CD1c-positive myeloid dendritic cell (primary cell): ENCODE measurements at regions not wholly inside any gene's neighbourhood (a gene's known extent, or its start where the extent isn't known, plus 50 kb on each side); places are given as distances from the start of the nearest gene placed in this dataset.

Experiments used
- DNase-seq: peaks from one replicate; pipeline ENCODE4 v3.0.0-alpha.2; 2016; ENCODE audit errors: extremely low spot score

DNA sequence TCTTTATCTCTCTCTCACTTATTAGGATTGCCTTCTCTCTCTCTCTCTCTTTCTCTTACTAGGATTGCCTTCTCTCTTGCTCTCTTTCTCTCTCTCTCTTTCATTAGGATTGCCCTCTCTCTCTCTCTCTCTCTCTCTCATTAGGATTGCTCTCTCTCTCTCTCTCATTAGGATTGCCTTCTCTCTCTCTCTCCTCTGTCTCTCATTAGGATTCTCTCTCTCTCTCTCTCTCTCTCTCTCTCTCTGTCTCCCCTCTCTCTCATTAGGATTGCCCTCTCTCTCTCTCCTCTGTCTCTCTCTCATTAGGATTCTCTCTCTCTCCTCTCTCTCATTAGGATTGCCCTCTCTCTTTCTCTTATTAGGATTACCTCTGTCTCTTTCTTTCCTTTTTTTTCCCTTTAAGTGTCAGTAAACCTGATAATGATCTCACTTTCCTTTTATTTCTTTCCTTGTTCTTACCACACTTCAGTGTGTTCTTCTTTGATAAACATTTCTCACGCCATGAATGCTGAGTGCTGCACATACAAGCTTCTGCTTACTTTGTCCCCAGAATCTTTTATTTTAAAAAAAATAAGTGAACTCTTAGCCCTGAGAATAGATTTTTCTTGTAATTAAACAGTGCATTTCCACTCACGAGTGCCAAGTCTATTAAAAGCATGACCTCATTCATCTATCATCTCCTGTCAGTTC, 243.4 kb upstream of the TBC1D5 start:
- DNase-seq: no peak

DNA sequence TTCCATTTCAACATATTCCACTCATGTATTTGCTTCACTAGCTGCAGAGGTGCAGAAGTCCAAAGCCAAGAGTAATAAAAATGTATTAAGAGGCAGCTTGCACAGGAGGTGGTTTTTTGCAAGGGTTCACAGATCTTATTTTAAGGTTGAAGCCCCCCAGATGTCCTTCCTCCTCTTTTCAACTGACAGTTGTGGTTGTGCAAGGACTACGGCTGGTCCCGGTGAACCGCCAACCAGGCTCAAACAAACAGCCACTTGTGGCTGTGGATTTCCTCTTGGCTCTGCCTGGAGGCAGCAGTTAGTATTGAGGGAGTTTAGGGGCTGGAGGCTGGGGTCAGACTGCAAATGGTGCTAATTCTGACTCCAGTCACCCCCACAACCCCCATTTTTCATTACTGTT, 240.7 kb upstream of the TBC1D5 start:
- no peak for DNase-seq

DNA sequence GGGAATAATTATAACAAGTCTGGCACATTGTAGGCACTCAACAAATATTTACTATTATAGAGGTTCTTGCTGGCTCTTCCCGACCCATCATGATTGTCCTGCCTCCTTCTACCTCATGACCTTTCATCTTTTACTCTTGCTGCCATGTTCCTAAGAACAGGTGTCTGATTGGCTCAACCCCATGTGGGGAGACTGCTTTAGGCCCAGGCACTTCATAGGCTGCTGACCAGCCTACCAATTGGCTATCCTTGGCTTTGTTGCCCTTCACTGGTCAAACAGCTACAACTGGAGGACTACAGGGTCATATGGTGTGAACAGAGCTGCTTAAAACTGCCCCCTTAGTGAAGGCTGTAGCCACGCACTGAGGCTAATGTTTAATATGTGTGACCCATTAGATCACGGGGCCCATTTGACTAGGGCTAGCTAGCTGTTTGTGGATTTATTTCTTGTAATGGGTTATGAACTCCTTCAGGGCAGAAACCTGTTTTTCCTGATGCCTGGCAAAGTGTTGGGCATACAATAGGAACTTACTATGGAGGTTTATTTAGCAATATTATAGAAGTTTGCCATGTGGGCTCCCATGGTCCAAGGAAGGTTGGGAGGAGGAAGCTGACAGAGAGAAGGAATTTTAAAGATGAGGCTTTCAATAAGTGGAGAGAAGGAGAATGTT, 239.9 kb upstream of the TBC1D5 start:
- no peak for DNase-seq

DNA sequence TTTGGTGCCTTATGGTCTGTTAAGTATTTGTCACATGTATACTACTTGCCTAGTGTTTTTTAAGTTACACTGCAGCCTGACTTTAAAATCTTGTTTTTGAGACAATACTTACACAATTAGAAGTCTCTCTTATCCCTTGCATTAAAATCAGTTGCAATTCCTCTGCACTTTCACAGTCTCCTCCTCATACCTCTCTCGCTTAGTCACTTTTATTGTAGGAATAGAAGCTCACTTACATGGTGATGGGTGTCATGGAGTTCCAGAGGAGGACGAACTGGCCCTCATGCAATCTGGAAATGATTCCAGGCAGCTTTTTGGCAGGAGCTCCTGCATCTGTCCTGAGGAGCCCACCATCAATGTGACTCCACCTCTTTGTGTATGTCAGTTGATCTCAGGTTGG, 238.4 kb upstream of the TBC1D5 start:
- DNase-seq: no peak

DNA sequence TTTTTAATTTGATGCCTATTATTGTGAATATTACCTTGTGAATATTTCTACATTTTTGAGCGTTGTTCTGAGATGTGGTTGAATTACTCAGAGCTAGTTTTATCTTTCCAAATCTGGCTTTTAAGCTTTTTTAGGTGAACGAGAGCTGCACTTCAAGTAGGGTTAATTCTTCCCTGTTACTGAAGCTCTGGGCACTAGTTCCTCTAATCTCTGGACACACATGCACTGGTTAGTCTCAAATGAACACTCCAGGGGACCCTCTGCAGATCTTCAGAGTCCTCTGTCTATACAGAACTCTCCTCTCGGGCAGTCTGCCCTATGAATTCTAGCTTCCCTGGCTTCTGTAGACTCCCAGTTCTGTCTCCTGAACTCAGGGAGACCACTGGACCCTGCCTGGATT, 237.5 kb upstream of the TBC1D5 start:
- DNase-seq: no peak

DNA sequence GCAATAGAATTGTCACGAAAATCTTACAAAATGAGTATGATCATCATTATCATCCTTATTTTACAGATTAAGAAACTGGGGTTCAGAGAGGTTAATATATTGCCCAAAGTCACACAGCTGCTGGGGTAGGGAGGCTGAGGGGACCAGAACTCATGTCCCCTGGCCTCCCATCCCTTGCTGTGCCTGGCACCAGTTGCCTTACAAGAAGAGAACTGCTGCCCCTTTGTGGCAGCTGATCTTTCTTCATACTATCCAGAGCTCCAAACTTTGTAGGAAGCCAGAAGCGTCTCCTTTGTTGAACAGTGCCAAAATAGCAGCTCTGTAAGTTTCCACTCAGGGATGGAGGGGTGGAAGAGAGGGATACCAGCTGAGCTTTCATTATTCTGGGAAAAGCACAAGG, 236.8 kb upstream of the TBC1D5 start:
- no peak for DNase-seq

DNA sequence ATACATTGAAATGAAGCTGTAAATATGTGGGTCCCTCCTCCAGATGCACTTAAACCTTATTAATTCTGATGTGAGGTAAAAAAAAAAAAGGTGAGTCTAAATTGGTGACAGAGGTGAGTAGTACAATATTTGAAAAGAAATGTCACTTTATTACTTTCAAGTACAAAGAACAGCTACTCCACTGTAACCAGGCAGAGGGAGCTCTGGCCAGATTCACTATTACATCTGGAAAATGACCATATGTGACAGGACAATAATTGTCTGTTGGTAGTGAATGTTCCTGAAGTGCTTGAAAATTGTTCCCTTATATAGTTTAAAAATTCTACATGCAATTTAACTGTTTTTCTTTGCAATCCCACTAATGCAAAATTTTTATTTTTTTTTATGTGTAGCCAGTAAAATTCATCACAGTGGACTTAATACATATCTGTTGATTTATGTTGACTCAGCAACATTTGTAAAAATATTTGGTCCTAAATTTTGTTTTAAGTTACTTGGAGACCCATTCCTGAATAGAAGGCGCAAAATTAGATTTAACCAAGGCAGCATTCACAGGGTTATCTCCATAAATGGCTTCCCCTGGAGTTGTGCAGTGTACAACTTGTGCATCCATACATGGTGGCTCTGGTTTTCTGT, 231.9 kb upstream of the TBC1D5 start:
- DNase-seq: no peak

DNA sequence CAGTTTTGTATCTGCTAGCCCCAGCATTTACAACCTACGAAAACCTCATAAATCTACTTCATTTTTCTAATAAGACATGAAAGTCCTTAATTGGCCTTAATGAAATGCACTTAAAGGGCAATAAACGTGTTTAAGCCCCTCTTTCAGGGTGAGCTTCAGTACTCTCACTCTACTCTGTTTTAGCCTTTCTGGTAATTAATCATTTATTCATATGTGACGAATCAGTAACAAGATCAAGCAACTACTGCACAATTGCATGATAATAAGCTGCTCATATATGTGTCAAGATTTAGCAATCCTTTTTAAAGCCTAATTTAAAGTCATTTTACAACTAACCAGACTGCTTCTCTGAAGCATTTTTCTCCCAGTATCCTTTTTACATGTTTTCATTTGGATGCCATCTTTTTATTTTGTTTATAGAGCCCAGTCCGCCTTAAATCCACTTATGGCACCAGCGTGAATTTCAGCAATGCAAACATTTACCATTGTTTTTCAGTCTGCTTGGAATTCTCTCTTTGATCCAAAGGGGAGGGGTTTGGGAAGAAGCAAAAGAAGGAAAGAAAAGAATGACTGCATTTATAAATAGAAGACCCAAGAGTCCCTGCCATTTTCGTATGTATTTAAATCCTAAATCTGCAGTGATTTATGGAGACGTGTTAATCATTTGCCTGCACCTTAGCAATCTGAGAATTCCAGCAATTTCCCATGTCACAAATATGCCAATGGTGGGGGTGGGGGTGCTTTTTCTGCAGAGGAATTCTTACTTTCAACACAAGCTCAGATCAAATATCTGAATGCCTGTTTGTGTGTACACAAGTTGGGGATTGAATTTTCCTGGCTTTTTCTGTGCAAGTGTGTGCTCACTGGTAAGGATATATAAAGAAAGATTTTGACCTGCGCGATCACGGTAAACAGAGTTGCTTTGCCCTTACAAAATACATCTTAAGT, 230.8 kb upstream of the TBC1D5 start:
- DNase-seq: no peak

DNA sequence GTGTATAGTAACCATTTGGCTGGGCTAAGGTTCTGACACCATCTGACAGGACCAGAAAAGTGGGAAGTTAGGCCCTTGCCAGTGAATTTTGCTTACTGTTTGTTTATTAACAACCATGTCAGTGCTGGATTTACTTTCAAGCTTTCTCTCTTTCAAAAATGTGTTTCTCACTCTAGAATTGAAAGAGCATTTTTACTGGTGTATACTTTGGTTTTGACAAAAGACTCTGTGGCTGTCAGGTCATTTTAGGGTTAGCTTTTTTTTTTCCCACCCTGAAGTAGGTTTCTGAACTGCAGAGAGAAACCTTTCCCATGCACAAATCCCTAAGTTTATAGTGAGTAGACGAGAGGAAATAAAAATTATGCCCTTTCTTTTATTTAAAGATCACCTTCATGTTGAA, 230.0 kb upstream of the TBC1D5 start:
- no peak for DNase-seq

DNA sequence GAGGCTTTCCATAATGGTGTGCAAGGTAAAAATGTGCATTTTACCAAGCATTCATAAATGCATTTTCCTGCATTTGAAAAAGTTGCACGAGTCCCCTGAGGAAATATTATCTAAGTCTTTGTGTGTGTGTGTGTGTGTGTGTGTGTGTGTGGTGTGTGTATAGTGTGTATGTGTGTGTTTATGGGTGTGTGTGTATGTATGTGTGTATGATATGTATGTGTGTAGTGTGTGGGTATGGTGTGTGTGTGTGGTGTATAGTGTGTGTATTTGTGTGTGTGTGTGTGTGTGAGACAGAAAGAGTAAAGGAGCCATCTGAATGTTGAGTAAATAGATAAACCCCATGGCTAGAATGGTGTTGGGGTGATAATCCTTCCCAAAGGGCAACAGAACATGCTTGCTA, 229.6 kb upstream of the TBC1D5 start:
- no peak for DNase-seq

DNA sequence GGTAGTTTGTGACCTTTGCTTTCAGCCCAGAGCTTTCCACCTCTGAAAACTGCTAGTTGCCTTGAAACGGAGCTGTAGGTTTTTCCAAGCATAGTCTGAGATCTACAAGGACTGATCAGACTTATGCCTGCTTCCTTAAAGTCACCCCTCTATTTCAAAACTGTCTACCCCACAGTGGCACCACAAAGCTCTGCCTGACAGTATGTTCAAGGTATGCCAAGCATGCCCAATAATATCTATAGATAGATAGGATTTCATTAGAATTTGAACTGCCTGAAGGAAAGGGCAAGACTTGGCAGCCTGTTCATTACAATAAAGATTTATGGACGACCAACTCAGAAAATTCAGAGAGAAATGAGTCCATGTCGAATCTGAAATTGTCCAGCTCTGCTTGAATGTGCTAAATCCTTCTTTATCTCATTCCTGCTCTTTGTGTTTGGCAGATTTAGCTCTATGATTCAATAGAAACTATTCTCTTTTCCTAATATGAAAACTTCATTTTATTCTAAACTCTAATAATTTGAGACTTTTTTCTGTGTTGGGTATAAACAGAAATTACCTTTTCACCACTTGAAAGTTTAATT, 227.6 kb upstream of the TBC1D5 start:
- DNase-seq: no peak

DNA sequence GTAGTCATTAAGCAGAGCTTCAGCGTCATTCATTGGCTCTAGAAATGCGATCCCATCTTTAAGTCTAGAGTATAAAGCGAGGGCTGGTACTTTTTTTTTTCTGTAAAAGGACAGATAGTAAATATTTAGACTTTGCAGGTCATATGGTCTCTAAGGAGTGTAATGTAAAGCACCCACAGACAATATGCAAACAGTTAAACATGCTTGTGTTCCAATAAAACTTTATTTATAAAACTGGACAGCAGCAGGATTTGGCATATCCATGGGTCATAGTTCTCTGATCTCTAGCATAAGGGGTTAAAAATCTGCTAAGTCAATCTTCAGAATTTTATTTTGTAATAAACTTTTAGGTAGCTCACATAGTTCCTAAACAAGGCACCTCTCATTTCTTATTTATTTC, 226.8 kb upstream of the TBC1D5 start:
- no peak for DNase-seq

DNA sequence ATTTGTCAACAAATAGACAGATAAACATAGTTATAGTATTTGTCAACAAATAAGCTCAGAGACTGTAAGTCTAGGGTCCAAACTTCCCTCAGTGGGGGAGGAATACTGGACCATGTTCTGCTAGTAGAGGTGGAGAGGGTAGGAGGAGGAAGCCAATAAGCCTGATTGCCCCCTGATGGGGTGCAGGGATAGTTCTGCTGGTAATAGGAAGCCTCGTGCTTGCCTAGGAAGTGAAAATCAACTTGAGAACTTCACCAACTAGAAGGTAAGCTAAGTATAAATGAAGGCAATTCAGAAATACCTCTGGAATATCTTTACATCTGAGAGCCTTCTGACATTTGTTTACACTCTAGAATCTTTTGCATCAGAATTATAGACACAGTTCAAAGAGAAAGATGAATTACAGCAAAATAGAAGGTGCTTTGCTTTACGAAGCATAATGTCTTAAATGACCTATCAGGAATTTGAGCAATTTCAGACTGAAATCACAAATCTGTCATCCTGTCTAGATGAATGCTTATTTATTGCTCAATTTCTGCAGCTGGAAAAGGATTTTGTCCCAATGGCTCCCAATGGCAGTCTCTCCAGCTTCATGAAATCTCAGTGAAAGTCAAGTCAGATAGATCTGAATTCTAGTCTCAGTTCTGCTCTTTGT, 225.6 kb upstream of the TBC1D5 start:
- DNase-seq: no peak

DNA sequence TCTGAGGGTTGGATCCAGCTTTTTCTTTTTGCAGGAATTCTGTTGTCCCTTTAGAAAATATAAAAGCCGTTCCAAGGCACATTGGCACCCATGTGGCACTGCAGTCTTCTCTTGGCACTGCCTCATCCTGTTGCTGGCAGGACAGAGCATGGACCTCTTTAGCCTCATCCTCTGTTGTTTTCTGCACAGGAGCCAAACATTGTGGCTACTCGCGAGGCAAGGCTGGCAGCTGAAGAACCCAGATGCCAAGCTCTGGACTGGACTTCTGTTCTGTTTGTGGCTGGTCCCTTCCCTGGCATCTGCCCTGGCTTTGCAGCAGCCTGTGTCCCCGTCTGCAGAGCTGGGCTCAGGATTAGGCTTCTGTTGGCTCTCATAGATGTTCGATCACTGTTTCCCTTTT, 224.7 kb upstream of the TBC1D5 start:
- no peak for DNase-seq

DNA sequence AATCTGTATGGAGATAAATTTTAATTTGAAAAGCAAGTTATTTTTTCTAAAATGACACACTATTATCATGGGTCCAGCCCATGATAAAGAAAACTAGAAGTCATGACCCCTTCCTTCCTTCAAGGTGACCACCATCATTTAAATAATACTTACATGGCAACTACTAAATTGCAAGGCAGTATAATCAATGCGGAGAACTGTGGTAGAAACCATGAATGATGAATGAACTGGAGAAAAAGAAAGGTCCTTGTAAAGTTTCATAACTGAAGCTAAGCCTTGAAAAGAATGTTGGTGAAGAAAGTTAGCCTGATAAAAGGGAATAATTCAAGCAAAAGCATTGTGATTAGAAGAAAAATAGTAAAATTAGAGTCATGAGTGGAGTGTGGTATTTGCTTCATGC, 222.9 kb upstream of the TBC1D5 start:
- no peak for DNase-seq

DNA sequence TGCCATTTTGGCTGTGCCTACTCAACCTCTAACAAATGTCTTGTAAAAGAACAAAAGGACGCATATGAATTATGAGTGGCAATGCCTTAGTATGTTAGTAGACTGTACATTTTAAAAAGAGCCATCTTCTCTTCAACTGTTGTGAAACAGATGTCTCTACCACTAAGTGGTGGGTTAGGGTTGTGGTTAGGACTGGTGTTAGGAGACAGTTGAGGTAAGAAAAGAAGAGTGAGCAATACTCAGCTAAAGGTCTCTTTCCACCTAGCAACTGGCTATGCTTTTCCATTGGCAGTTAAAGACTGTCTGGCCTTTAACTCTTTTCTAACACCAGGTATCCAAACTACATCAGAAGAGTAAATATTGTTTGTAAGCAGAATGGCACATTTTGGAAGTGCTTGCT, 221.7 kb upstream of the TBC1D5 start:
- DNase-seq: no peak

DNA sequence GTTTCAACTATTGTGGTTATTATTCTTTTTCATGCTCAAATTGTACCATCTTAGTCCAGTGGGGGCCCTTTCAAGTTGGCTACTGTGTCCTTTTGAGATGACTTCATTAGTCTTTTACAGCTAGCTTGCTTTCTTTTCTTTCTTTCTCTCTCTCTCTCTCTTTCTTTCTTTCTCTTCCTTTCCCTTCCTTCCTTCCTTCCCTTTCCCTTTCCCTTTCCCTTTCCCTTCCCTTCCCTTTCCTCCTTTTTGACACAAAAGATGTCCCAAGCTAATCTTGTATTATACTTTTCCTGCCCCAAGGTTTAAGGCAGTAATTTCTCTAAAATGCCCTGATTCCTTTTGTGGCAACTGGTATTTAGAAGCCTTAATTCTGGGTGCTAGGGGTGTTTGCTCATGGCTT, 213.0 kb upstream of the TBC1D5 start:
- DNase-seq: no peak

DNA sequence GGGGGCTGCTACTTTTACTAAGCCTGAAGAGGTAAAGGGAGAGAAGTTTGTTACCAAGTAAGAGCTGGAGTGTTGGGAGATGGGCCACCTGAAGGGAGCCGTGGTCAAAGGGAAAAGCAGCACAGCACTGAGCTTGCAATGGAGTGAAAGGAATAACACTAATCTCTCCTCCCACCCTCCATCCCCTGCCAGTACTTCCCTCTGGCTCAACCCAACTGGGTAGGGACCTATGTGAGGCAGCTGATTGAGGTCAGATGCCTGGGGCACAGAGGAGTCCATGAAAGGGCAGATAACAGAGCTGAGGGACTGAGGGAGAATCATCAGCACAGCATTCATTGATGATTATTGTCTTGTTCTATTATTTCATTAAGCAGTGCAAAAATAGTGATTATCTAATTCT, 212.4 kb upstream of the TBC1D5 start:
- no peak for DNase-seq

DNA sequence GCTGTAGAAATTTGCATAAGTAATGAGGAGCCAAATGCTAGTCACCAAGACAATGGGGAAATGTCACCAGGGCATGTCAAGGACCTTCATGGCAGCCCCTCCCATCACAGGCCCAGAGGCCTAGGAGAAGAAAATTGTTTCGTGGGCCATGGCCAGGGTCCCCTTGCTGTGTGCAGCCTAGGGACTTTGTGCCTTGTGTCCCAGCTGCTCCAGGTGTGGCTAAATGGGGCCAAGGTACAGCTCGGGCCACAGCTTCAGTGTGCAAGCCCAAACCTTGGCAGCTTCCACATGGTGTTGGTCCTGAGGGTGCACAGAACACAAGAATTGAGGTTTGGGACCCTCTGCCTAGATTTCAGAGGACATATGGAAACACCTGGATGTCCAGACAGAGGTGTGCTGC, 208.8 kb upstream of the TBC1D5 start:
- no peak for DNase-seq

DNA sequence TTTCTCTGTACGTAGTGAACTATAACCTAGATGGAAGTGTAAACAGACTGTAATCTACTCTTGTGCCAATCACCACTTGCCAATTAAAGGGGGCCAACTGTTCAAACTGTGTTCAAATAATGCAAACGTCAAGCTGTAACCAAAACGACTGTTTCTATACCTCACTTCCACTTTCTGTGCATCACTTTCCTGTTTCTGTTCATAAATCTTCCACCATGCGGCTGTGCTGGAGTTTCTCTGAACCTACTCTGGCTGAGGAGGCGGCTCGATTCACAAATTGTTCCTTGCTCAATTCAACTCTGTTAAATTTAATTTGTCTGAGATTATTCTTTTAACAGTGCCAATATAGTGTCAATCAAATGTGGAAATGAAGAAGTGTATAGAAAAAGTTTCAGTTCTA, 206.7 kb upstream of the TBC1D5 start:
- DNase-seq: no peak

DNA sequence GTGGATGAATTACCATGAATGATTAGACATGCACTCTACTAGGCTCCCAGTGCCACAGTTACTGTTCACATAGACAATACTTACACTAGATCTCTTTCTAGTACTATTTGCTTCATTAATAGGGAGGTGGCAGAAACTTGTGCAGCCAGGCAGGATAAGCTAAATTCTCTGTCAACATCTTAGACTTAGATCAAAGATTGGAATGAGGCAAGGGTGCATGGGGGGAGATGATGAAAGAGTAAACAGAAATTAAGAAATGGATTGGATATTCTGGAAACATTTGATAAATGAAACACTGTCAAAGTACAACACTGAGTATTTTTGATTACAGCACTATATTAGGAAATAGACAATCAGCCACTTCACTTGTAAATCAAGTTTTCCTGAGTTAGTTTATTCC, 205.4 kb upstream of the TBC1D5 start:
- DNase-seq: no peak
